Liver (tissue), 3 donors: ENCODE measurements at regions not wholly inside any gene's neighbourhood (a gene's known extent, or its start where the extent isn't known, plus 50 kb on each side); places are given as distances from the start of the nearest gene placed in this dataset.

Experiments
- CTCF ChIP-seq: fragments of 150-350 bp; IDR thresholded peaks from 2 replicates; pipeline ENCODE4 v1.5.1; 2017; ENCODE audit warnings: improper control_type of control experiment, low read depth, low read length; ENCODE audit not compliant: missing input control
- FOXA1 ChIP-seq: IDR thresholded peaks from 2 replicates; pipeline ENCODE4 v1.6.1; 2016; ENCODE audit warnings: antibody characterized with exemption
- JUND ChIP-seq, 2 donors: IDR thresholded peaks; 2 replicates each; pipeline ENCODE4 v1.6.1; 2016; ENCODE audit warnings: antibody characterized with exemption in 2 of 2
- REST ChIP-seq: IDR thresholded peaks from 2 replicates; pipeline ENCODE4 v1.6.1; 2016; ENCODE audit warnings: antibody characterized with exemption, mild to moderate bottlenecking
- TF ChIP-seq, protein P1 (sequence below): IDR thresholded peaks from 2 replicates; pipeline ENCODE4 v1.6.1; 2016; ENCODE audit warnings: antibody characterized with exemption
- TF ChIP-seq, protein P2 (sequence below): IDR thresholded peaks from 2 replicates; pipeline ENCODE4 v1.6.1; 2016; ENCODE audit warnings: antibody characterized with exemption
- donor health status: healthy.
- donor health status: healthy.

DNA sequence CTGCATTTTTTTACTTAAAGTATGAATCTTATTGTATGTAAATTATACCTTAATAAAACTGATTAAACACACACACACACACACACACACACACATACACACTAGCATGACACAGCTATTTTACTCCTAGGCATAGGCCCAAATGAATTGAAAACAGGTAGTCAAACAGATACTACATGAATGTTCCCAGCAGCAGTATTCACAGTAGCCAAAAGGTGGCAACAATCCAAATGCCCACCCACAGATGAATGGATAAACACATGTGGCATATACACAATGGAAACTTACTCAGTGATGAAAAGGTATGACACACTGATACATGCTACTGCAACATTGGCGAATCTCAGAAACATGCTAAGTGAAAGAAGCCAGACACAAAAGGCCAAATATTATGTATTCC, 223.5 kb downstream of the CYB561 start:
- TF ChIP-seq JUND (IDR thresholded peaks at IDR 0.05) (no peak), CTCF (no peak), FOXA1 (no peak), REST (no peak)
- TF ChIP-seq, protein P1, sequence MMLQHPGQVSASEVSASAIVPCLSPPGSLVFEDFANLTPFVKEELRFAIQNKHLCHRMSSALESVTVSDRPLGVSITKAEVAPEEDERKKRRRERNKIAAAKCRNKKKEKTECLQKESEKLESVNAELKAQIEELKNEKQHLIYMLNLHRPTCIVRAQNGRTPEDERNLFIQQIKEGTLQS, result no peak
- TF ChIP-seq, protein P2, sequence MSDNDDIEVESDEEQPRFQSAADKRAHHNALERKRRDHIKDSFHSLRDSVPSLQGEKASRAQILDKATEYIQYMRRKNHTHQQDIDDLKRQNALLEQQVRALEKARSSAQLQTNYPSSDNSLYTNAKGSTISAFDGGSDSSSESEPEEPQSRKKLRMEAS, result no peak
